Tibial nerve (tissue), 4 donors: ENCODE measurements at regions not wholly inside any gene's neighbourhood (a gene's known extent, or its start where the extent isn't known, plus 50 kb on each side); places are given as distances from the start of the nearest gene placed in this dataset.

Source experiments
- EP300 ChIP-seq, 2 donors: sonication (generic); formaldehyde crosslinking; IDR thresholded peaks; one replicate each; pipeline ENCODE4 v1.6.1; 2017; ENCODE audit warnings: antibody characterized with exemption in 2 of 2, mild to moderate bottlenecking in 1 of 2
- POLR2A ChIP-seq, 2 donors: fragments of 450-650 bp; IDR thresholded peaks; one replicate each; pipeline ENCODE4 v1.6.1; 2017; ENCODE audit warnings: antibody characterized with exemption in 2 of 2, mild to moderate bottlenecking in 2 of 2, moderate library complexity in 2 of 2
- TF ChIP-seq, protein P1 (sequence below), 5 experiments: fragments of 200-600 bp in 3 of 5; fragments of 450-650 bp in 2 of 5; sonication (generic) in 3 of 5; IDR thresholded peaks; one replicate each; pipeline ENCODE4 v1.5.1; 2016 to 2019; ENCODE audit warnings: antibody characterized with exemption in 5 of 5, mild to moderate bottlenecking in 3 of 5, moderate library complexity in 2 of 5

DNA sequence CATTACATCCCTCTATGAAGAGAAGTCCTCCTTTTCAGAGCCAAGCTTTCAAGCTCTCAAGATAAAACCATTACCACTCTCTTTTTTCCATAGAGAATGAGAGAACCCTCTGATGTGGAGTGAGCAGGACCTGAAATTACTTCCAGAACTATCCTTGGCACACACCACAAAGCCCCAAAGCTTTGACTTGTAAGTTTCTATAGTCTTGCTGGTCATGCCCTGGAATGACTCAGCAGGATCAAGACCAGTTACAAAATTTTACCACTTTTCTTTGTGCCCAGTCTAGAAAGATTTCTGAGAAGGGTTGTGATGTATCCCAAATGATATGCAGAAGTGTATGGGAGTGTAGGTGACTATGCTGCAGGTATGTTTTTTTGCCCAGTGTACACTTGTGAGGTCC, 760.6 kb downstream of the TLE1 start:
- TF ChIP-seq, protein P1, sequence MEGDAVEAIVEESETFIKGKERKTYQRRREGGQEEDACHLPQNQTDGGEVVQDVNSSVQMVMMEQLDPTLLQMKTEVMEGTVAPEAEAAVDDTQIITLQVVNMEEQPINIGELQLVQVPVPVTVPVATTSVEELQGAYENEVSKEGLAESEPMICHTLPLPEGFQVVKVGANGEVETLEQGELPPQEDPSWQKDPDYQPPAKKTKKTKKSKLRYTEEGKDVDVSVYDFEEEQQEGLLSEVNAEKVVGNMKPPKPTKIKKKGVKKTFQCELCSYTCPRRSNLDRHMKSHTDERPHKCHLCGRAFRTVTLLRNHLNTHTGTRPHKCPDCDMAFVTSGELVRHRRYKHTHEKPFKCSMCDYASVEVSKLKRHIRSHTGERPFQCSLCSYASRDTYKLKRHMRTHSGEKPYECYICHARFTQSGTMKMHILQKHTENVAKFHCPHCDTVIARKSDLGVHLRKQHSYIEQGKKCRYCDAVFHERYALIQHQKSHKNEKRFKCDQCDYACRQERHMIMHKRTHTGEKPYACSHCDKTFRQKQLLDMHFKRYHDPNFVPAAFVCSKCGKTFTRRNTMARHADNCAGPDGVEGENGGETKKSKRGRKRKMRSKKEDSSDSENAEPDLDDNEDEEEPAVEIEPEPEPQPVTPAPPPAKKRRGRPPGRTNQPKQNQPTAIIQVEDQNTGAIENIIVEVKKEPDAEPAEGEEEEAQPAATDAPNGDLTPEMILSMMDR (IDR thresholded peaks at IDR 0.05), result no peak
- no peak for TF ChIP-seq EP300 (IDR thresholded peaks at IDR 0.05)
- TF ChIP-seq POLR2A (IDR thresholded peaks at IDR 0.05), result no peak
